ENCODE measurements at regions not wholly inside any gene's neighbourhood (a gene's known extent, or its start where the extent isn't known, plus 50 kb on each side); places are given as distances from the start of the nearest gene placed in this dataset.

DNA sequence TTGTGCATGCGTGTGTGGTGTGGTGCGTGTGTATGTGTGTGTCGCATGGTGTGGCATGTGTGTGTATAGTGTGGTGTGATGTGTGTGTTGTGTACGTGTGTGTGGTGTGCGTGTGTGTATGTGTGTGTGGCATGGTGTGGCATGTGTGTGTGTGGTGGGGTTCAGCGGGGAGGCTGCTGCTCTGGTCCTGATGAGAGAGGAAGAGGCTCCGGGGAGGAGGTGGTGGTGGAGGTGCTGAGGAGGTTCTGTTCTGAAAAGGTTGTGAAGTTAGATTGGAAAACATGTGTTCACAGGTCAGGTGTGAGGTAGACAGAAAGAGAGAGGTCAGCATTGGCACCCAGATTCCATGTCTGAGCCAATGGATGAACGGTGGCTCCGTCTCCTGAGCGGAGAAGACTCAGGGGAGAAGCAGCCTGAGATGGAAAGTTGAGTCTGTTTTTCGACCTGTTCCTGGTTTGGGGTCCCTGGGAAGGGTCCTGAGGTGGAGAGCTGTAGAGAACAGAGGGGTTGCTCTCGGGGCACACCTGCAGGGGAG, 67.2 kb upstream of the HDAC4 start:
- Histone ChIP-seq H3K27ac (ENCODE audit: low read depth, low read length, poor library complexity, severe bottlenecking) (no peak overlapping the region), H3K4me3 (ENCODE audit: low read depth, low read length, poor library complexity, severe bottlenecking) (no peak overlapping the region), H3K79me2 (ENCODE audit: insufficient read depth, low read length) (no peaks in the 10 kb centered on the region), H3K9me2 (ENCODE audit: low read depth, low read length) (no peaks in the 10 kb centered on the region), H4K20me1 (ENCODE audit: insufficient read depth, low read length) (no peaks in the 10 kb centered on the region), H3K27me3 (ENCODE audit: insufficient read depth, low read length) (no peaks in the 10 kb centered on the region), H3F3A (ENCODE audit: insufficient read depth, low read length) (no peaks in the 10 kb centered on the region), H3K9ac (ENCODE audit: low read length) (no peak overlapping the region), H3K4me2 (ENCODE audit: low read length) (no peak overlapping the region), H2AFZ (ENCODE audit: low read length) (no peak overlapping the region), H3K4me1 (ENCODE audit: insufficient read depth, low read length, severe bottlenecking) (no peaks in the 10 kb centered on the region), H3K9me3 (ENCODE audit: low read length) (no peaks in the 10 kb centered on the region), H3K36me3 (ENCODE audit: insufficient read depth, low read length) (no peaks in the 10 kb centered on the region)
- no peak for TF ChIP-seq EZH2 (IDR thresholded peaks at IDR 0.05; ENCODE audit: borderline replicate concordance, low read length)
- TF ChIP-seq, protein P1, sequence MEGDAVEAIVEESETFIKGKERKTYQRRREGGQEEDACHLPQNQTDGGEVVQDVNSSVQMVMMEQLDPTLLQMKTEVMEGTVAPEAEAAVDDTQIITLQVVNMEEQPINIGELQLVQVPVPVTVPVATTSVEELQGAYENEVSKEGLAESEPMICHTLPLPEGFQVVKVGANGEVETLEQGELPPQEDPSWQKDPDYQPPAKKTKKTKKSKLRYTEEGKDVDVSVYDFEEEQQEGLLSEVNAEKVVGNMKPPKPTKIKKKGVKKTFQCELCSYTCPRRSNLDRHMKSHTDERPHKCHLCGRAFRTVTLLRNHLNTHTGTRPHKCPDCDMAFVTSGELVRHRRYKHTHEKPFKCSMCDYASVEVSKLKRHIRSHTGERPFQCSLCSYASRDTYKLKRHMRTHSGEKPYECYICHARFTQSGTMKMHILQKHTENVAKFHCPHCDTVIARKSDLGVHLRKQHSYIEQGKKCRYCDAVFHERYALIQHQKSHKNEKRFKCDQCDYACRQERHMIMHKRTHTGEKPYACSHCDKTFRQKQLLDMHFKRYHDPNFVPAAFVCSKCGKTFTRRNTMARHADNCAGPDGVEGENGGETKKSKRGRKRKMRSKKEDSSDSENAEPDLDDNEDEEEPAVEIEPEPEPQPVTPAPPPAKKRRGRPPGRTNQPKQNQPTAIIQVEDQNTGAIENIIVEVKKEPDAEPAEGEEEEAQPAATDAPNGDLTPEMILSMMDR (IDR thresholded peaks at IDR 0.05; ENCODE audit: low read length): no peak

DNA sequence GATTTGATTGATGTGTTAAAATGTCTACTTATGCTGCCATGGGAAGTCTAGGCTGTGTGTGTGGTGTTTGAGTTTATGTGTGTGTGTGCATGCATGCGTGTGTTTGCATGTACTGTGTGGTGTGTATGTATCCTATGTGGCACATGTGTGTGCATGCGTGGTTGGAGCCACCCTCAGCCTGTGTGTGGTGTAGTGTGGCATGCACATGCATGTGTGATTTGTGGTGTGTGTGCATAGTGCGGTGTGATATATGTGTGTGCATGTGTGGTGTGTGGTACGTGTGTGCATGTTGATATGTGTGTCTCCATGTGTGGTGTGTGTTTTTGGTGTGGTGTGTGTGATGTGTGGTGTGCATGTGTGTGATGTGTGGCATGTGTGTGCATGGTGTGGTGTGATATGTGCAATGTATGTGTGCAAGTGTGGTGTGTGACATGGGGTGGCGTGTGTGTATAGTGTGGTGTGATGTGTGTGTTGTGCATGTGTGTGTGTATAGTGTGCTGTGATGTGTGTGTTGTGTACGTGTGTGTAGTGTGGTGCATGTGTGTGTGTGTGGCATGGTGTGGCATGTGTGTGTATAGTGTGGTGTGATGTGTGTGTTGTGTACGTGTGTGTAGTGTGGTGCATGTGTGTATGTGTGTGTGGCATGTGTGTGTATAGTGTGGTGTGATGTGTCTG, 66.6 kb upstream of the HDAC4 start:
- Histone ChIP-seq H3K4me2 (ENCODE audit: low read length) (no peak overlapping the region), H4K20me1 (ENCODE audit: insufficient read depth, low read length) (no peaks in the 10 kb centered on the region), H3K79me2 (ENCODE audit: insufficient read depth, low read length) (no peaks in the 10 kb centered on the region), H3K27me3 (ENCODE audit: insufficient read depth, low read length) (no peaks in the 10 kb centered on the region), H3K9ac (ENCODE audit: low read length) (no peak overlapping the region), H2AFZ (ENCODE audit: low read length) (no peak overlapping the region), H3K9me2 (ENCODE audit: low read depth, low read length) (no peaks in the 10 kb centered on the region), H3K36me3 (ENCODE audit: insufficient read depth, low read length) (no peaks in the 10 kb centered on the region), H3K27ac (ENCODE audit: low read depth, low read length, poor library complexity, severe bottlenecking) (no peak overlapping the region), H3K9me3 (ENCODE audit: low read length) (no peaks in the 10 kb centered on the region), H3K4me3 (ENCODE audit: low read depth, low read length, poor library complexity, severe bottlenecking) (no peak overlapping the region), H3F3A (ENCODE audit: insufficient read depth, low read length) (no peaks in the 10 kb centered on the region), H3K4me1 (ENCODE audit: insufficient read depth, low read length, severe bottlenecking) (no peaks in the 10 kb centered on the region)
- TF ChIP-seq, protein P1 (IDR thresholded peaks at IDR 0.05; ENCODE audit: low read length): no peak
- no peak for TF ChIP-seq EZH2 (IDR thresholded peaks at IDR 0.05; ENCODE audit: borderline replicate concordance, low read length)

DNA sequence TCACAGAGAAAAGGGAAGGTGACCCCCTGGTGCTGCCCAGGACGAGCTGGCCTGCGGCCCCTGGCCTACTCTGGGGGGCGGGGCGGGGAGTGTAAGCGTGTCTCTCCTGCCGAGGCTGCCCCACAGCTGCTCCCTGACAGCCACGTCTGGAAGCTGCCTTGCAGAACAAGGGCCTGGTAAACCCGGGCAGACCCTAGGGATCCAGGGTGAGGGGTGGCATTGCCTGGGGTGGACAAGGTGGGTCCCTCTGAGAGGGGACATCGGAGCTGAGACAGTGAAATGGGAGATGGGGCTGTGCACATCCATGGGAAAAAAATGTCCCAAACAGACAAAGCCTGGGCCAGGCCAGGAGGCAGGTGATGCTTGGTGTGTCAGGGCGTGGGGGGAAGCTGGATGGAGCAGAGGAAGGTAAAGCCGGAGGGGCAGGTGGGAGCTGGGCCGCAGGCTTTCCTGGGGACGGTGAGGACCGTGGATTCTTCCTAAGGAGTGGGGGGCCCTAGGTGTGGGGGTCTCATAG, 66.0 kb upstream of the HDAC4 start:
- H2AFZ ChIP-seq (ENCODE audit: low read length): no peak overlapping the region
- no peak overlapping the region for H3K4me3 ChIP-seq (ENCODE audit: low read depth, low read length, poor library complexity, severe bottlenecking)

More for the DNA sequence above, 66.0 kb upstream of the HDAC4 start:
- TF ChIP-seq EZH2 (IDR thresholded peaks at IDR 0.05; ENCODE audit: borderline replicate concordance, low read length): no peak
- TF ChIP-seq, protein P1 (IDR thresholded peaks at IDR 0.05; ENCODE audit: low read length): no peak
- Histone ChIP-seq H4K20me1 (ENCODE audit: insufficient read depth, low read length) (no peaks in the 10 kb centered on the region), H3K27ac (ENCODE audit: low read depth, low read length, poor library complexity, severe bottlenecking) (no peak overlapping the region), H3K4me1 (ENCODE audit: insufficient read depth, low read length, severe bottlenecking) (no peaks in the 10 kb centered on the region), H3K27me3 (ENCODE audit: insufficient read depth, low read length) (no peaks in the 10 kb centered on the region), H3K79me2 (ENCODE audit: insufficient read depth, low read length) (no peaks in the 10 kb centered on the region), H3F3A (ENCODE audit: insufficient read depth, low read length) (no peaks in the 10 kb centered on the region), H3K36me3 (ENCODE audit: insufficient read depth, low read length) (no peaks in the 10 kb centered on the region), H3K9me3 (ENCODE audit: low read length) (no peaks in the 10 kb centered on the region), H3K9me2 (ENCODE audit: low read depth, low read length) (no peaks in the 10 kb centered on the region), H3K9ac (ENCODE audit: low read length) (no peak overlapping the region), H3K4me2 (ENCODE audit: low read length) (no peak overlapping the region)

Measured in OCI-LY1 (cell line).